CD4-positive, alpha-beta T cell treated with Interleukin-4 for 1 hour (primary cell): ENCODE measurements at regions not wholly inside any gene's neighbourhood (a gene's known extent, or its start where the extent isn't known, plus 50 kb on each side); places are given as distances from the start of the nearest gene placed in this dataset.

Experiments used
- DNase-seq, 2 donors: peaks; one replicate each; pipeline ENCODE4 v3.0.0-alpha.2; 2020 to 2022

DNA sequence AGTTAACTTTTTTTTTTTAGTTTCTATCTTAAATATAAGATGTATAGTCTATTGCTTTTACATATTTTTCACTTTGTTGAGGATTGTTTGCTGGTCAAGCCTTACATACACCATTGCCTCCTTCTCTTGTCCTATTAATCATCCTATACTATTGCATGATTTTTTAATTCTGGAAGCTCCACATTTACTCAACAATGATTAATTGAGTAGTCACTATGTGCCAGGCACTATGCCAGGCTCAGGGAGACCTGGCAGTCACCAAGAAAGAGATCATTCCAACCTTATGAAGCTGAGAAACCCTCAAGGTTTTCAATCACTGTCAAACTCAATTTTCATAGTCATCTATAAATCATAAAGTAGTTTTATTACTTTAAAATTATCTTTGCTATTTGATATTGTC lies 626.2 kb downstream of the IGSF11 start:
- no peak for DNase-seq

DNA sequence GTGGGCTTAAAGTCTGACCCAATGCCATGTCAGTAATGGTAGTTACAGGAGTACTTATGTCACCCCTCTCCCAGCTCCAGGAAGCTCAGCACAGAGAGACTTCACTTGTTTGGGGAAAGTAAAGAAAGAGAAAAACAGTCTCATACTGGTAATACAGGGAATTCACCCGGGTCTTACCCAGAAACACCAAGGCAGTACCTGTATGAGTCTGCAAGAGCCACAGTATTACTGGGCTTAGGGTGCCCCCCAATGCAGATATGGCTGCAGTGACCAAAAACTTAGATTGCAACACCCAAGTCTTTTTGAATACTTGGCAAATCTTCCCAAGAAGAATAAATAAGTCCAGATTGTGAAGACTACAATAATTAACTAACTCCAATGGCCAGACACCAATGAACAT lies 622.1 kb downstream of the IGSF11 start:
- no peak for DNase-seq

DNA sequence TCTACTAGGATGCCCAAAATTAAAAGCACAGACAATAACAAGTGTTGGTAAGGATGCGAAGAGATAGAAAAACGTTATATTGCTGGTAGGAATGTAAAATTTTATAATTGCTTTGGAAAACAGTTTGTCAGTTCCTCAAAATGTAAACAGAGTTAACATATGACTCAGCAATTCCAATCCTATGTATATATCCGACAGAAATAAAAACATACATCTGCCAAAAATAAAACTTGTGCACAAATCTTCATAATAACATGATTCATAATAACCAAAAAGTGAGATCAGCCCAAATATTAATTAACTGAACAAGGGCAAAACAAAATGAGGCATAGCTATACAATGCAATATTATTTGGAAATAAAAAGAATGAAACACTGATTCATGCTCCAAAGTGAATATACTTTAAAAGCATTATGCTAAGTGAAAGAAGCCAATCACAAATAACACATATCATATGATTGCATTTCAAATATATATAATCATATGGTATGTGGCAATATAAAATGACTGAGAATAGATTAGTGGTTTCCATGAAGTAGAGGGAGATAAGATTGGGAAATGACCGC lies 609.3 kb downstream of the IGSF11 start:
- DNase-seq, result no peak

DNA sequence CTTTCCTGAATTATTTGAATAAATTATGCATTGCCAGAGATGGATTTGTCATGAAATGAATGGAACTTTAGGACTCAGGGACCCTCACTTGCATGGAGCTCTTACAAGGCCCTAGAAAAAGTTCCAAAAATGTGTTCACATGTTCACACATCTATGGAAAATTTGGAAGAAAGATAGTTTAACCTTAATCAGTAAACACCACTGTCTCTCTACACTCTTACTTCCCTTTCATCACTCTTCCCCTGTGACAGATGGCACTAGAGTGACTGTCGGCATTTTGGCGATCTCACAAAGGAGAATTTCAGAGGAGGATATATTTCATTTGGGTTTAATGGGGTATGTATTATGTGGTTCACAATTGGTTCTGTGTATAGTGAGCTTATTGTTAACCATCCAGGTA lies 600.8 kb downstream of the IGSF11 start:
- DNase-seq, result no peak

GRCh38 chr3:118435851-118436350 lies 598.7 kb downstream of the IGSF11 start:
- no peak for DNase-seq

GRCh38 chr3:118436697-118437262 lies 597.9 kb downstream of the IGSF11 start:
- no peak for DNase-seq

DNA sequence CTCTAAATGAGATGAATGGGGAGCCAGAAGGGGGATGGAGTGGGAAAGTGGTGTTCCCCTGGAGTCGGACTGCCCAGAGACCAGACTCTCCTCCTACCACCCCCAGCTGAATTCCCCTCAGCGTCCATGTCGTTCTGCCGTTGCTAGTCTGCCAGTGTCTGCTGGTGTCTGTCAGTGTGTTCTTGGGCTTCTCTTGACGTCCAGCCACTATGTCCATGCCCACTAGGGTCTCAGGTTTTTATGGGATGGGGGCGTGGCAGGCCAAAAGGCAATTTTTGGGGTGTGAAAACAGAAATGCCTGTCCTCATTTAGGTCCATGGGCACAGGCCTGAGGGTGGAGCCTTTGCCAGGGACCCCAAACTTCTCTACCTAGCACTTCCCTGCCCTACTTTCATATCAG lies 589.6 kb downstream of the IGSF11 start:
- DNase-seq, result no peak

DNA sequence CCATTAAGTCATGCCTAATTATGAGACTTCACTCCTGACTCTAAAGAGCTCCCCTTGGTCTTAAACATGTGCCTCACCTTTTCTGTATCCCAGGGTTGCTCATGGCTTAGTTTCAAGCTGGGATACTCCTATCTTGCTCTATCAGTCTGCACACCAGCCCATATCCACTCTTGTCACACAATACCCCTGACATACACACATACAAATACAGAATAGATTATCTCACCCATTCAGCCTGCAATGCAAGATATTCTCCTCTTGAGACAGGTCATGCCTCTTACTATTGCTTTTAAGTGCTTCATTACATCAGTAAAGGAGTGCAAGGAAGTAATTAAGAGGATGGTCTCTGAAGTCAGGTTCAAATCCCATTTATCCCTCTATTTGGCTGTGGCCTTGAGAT lies 587.3 kb downstream of the IGSF11 start:
- DNase-seq, result no peak

GRCh38 chr3:118466795-118467330 lies 567.8 kb downstream of the IGSF11 start:
- no peak for DNase-seq

DNA sequence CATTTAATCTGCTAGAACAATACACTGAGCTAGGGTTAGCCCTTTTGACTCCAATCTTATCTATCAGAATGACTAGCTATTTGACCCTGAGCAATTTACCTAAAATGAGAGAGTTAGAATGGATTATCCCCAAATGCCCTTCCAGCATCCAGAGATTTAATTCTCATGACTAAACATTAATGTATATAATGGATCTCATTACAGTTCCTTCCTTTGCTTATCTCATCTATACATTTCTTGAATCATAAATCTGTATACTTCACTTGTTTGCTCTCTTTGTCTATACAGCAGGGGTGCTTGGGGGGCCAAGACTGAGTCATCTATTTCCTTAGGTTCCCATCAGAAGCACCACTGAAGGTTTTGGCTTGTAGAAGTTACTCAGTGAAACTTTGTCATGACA lies 565.8 kb downstream of the IGSF11 start:
- DNase-seq, result no peak

DNA sequence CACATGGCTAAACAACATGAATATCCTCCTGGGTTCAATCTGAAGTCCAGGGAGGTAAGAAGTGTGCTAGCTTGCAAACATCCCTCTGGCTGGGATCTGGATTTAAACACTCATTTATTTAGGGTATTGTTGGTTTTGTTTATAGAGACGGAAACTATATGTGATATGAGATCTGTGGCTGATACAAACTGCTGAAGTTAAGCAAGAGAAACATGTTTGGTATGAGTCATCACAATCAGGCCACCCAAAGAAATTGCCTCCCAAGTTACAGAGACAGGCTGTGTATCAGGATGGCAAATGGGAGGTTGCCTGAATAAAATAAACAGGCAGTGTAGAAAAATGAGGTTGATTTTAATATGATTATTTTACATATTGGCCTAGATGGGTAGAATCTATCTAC lies 562.1 kb downstream of the IGSF11 start:
- DNase-seq, result no peak

- no peak for DNase-seq
Observed at GRCh38 chr3:118473343-118473742, 561.3 kb downstream of the IGSF11 start.

DNA sequence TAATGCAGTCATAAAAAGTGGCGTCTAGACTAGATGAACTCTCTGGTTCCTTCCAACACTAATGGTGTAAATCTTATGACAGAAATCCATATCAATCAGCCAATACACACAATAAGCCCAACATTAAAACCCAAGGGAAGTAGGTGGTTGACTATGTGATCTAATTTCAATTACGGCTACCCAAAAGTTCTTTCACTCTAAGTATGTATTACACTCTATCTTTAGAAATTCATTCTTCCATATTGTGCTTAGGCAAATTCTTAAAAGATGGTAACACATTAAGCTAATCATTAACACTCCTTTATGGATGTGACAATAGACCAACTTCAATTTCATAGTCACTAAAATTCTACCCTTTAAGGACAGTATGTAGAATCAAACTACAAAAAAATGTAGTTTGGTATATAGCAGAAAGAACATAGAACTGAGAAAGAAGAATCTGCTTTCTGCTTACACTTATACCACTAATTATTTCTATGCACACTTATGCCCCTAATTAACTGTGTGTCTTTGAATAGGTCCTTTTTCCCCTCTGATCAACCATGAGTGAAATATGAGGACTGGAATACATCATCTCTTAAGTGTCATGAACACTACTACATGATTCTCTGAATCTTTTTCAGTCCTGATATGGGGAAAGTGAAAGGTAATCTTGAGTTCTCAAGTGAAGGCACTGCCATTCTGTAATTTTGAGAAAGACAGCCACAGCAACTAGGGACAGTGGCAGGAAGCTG lies 557.6 kb downstream of the IGSF11 start:
- no peak for DNase-seq

GRCh38 chr3:118477768-118478167 lies 556.9 kb downstream of the IGSF11 start:
- no peak for DNase-seq

- no peak for DNase-seq
Observed at GRCh38 chr3:118478706-118479276, 555.9 kb downstream of the IGSF11 start.

DNA sequence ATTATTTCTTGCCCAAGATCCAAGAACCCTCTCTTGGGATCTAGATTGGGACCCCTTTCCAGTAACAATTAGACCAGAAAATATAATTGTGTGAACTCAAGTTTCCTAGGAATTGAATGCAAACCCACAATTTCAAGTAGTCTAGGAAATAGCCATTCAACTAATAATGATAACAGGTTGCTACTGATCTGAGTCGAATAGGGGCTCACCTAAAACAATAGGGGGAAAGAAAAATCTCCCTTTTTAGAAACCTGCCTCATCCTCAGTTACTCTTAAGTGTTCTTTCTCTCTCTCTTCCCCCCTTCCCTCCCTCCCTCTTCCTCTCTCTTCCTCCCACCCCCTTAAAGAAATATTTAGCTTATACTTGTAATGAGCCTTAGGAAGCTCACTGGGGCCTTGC lies 555.3 kb downstream of the IGSF11 start:
- DNase-seq, result no peak

DNA sequence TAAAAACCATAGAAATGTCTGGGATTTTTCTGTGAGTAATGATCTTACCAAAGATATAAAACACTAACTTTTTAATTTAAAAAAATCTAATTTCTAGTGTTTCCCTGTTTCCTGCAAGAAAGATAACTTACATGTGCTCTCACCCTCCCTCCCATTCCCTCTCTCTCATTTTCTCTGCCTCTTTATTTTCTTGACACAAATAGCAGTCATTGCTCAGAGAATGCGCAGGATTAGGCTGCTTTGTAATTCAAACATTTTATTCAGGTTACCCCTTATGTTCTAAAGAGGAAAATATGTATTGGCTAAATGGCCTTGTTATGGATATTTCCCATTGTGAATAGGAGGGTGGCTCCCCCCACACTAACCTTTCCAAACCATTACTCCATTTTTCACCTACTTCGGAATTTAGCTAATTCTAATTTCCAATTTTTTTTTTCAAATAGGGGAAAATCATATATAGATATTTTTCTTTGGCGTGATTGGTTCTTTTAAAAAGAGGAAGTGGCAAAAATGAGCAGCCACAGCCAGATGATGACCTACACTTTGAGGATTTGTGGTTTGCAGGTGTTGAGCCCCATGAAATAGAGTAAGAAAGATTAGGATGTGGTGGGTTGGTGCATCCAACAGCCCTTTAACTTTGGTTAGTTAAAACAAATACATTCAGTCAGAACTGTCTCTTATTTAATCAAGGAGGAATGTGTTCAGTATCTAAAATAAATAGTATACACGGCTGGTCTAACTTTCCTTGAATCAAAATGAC lies 554.4 kb downstream of the IGSF11 start:
- DNase-seq, result no peak

DNA sequence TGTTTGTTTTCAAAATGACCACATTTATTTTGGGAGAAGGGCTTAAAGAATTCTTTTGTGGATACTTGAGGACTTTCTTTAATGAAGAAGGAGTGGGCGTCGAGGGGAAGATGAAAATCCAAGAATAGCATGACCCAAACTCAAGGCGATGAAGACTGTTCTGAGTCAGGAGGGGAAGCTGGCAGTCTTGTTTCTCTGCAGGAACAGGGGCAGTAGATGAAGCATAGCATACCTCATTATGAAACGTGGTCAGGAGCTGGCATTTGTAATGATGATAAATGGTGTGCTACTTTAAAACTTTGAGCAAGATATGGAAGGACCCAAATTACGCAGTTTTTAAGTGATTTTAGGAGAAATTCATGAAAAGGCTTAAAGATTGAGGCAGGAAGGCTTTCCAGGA lies 549.0 kb downstream of the IGSF11 start:
- no peak for DNase-seq

DNA sequence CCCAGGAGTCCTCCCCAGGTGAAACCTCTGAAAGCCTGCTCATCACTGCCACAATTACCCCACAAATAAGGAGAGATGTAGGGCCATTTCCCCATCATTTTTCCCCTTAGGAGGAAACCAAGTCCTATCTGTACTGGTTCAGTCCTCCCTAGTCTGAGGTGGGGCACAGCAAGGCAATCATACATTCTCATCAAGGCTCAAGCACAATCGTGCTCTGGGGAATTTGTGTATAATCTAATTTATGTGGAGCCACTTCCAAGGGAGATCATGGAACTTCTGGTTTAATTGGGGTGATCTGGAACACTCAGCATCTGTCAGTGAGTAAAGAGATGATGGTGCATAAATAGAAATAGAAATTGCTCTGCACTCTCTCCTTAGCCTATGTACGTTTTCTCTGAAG lies 546.9 kb downstream of the IGSF11 start:
- no peak for DNase-seq

- DNase-seq, result no peak
Observed at GRCh38 chr3:118488732-118489131, 545.9 kb downstream of the IGSF11 start.

- DNase-seq, result no peak
Observed at GRCh38 chr3:118495206-118495605, 539.4 kb downstream of the IGSF11 start.

GRCh38 chr3:118497274-118497673 lies 537.4 kb downstream of the IGSF11 start:
- DNase-seq, result no peak

GRCh38 chr3:118501152-118501551 lies 533.5 kb downstream of the IGSF11 start:
- DNase-seq, result no peak
